Activated CD8-positive, alpha-beta T cell treated with anti-CD3 and anti-CD28 coated beads, Interleukin-2, amount 10 ng/mL, durations not matched to agents 7 days and 5 days (primary cell): ENCODE measurements at regions not wholly inside any gene's neighbourhood (a gene's known extent, or its start where the extent isn't known, plus 50 kb on each side); places are given as distances from the start of the nearest gene placed in this dataset.
A peak's percentile ranks its signal among the peaks of the same experiment; 100 is the strongest.

Experiments used
- ATAC-seq: fragments of 150-1000 bp; cut with Tn5 transposase; one replicate; pipeline ENCODE4 v1.10.0; 2021; ENCODE audit warnings: moderate library complexity
- CTCF ChIA-PET: fragments of 350-600 bp; sonication (Branson Sonifier 250); formaldehyde crosslinking; loops from one replicate; lab custom pipeline; 2021; ENCODE audit warnings: antibody characterized with exemption; lab: Charles Lee
- POLR2A ChIA-PET: fragments of 350-600 bp; sonication (Branson Sonifier 250); formaldehyde crosslinking; loops from one replicate; lab custom pipeline; 2021; ENCODE audit warnings: antibody characterized with exemption; lab: Charles Lee
- DNase-seq: peaks from one replicate; pipeline ENCODE4 v3.0.0-alpha.2; 2020
- H3K27ac Mint-ChIP-seq: one replicate; pipeline ENCODE4 v1.8.0; 2021; ENCODE audit warnings: mild to moderate bottlenecking, mixed read lengths
- H3K27me3 Mint-ChIP-seq: one replicate; pipeline ENCODE4 v1.8.0; 2021; ENCODE audit warnings: low read depth, mixed read lengths
- H3K36me3 Mint-ChIP-seq: one replicate; pipeline ENCODE4 v1.8.0; 2021; ENCODE audit warnings: low read depth, mixed read lengths
- H3K4me1 Mint-ChIP-seq: one replicate; pipeline ENCODE4 v1.8.0; 2021; ENCODE audit warnings: low read depth, mixed read lengths
- H3K4me3 Mint-ChIP-seq: one replicate; pipeline ENCODE4 v1.8.0; 2021; ENCODE audit warnings: mild to moderate bottlenecking, mixed read lengths
- H3K9me3 Mint-ChIP-seq: one replicate; pipeline ENCODE4 v1.8.0; 2022; ENCODE audit warnings: mixed read lengths; ENCODE audit not compliant: insufficient read depth

DNA sequence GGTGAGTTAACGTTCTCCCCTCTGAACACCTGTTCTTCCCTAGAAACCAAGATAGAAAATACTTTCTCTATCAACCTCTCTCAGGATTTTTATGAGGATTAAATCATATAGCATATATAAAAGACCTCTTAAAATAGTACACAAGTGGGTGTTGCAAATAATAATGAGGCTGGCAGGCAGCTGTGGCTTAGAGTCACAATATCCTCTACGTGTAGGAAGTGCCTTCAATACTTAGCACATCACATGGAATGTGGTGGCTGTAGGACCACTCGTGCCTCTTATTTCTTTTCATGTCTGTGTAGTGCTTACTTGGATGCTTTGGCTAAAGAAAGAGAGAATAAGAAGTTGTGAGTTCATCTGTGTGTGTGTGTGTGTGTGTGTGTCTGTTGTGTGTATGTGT lies 96.3 kb downstream of the PRLHR start:
- DNase-seq (no peak), ATAC-seq (no peak)
- Mint-ChIP-seq H3K4me1 (peaks cover 3% of the 10 kb centered on the region), H3K27ac (no peak overlapping the region), H3K9me3 (no peaks in the 10 kb centered on the region), H3K27me3 (peaks cover 28% of the 10 kb centered on the region), H3K36me3 (no peaks in the 10 kb centered on the region), H3K4me3 (no peak overlapping the region)
- CTCF ChIA-PET: no interaction called here
- POLR2A ChIA-PET: no interaction called here

DNA sequence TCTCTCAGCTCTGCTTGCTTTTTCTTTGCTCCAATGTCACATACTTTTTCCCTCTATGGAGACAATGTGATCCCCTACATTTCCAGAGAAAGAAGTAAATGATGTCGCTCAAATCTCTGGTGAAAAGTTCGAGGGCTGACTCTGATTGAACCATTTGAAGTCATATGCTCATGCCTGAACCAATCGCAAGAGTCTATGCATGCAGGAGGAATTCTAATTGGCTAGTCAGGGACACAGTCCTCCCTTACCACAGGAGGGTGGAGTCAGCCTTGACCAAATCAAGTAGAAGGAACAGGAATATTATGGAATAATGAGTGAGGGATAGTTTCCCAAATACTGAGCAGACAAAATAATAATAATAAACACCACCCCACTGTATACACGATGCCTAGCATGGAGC lies 96.8 kb downstream of the PRLHR start:
- Mint-ChIP-seq H3K27me3 (peaks cover 30% of the 10 kb centered on the region), H3K9me3 (no peaks in the 10 kb centered on the region), H3K4me1 (no peaks in the 10 kb centered on the region), H3K4me3 (no peak overlapping the region), H3K27ac (no peak overlapping the region), H3K36me3 (no peaks in the 10 kb centered on the region)
- DNase-seq (no peak), ATAC-seq (no peak)
- CTCF ChIA-PET: no interaction called here
- POLR2A ChIA-PET: no interaction called here

DNA sequence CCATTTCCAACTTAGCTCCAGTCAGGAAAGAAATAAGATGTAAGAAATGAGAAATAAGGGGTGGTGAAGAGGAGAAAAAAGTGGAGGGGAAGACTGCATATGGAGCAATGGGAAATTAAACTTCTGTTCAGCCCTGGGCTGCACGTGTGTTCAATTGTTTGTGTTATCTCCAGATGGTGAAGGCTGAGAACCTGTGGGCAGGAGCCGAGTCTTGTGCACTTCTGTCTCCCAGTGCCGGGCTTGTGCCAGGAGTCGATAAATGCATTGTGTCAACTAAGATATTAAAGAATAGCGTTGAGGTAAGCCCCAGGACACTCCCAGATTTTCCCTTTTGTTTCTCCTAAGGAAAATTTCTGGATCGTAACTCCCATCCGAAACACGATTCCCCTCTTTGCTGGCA lies 98.2 kb downstream of the PRLHR start:
- DNase-seq: no peak
- Mint-ChIP-seq H3K27ac (no peak overlapping the region), H3K27me3 (peaks cover 29% of the 10 kb centered on the region), H3K36me3 (no peaks in the 10 kb centered on the region), H3K4me1 (no peaks in the 10 kb centered on the region), H3K4me3 (no peak overlapping the region), H3K9me3 (no peaks in the 10 kb centered on the region)
- ChIA-PET POLR2A (no interaction called here), CTCF (no interaction called here)
- ATAC-seq: no peak

DNA sequence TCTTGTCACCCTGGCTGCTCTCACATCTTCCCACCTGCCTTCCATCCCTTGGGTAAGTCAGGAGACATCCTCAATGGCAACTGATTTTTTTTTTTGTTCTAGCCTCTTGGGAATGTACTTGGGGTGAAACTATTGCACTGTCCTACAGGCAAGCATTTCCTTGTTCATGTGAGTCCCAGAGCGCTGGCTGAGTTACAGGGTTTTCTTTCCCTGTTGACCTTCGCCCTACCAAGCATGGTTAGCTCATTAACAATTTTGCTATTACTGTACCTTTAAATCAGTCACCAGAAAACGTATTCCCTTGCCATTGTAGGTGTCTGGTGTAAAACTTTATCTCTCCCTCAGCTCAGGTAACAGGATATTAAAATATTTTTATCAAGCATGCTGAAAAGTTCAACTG lies 98.9 kb downstream of the PRLHR start:
- DNase-seq (no peak), ATAC-seq (no peak)
- POLR2A ChIA-PET: no interaction called here
- Mint-ChIP-seq H3K27ac (no peak overlapping the region), H3K27me3 (peaks cover 27% of the 10 kb centered on the region), H3K4me1 (no peaks in the 10 kb centered on the region), H3K9me3 (no peaks in the 10 kb centered on the region), H3K4me3 (no peak overlapping the region), H3K36me3 (no peaks in the 10 kb centered on the region)
- CTCF ChIA-PET: no interaction called here

DNA sequence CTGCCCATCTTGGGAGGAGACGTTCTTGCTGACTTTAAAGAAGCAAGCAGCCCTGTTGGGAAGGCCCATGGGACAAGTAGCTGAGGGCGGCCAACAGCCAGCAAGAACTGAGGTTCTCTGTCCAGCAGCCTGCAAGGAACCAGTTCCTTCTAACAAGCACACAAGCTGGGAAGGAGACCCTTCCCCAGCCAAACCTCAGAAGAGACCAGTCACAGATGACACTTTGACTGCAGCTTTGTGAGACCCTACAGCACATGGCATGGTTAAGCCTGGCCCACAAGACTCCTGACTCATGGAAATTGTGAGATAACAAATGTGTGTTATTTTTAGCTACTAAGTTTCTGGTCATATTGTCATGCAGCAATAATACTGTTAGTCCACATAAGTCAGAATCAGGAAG lies 99.9 kb downstream of the PRLHR start:
- no peak for ATAC-seq
- peaks cover 24% of the 10 kb centered on the region for H3K27me3 Mint-ChIP-seq
- ChIA-PET POLR2A (no interaction called here), CTCF (no interaction called here)
- H3K4me1 Mint-ChIP-seq: no peaks in the 10 kb centered on the region
- DNase-seq: no peak
- H3K36me3 Mint-ChIP-seq: no peaks in the 10 kb centered on the region
- H3K27ac Mint-ChIP-seq: no peak overlapping the region
- H3K9me3 Mint-ChIP-seq: no peaks in the 10 kb centered on the region
- H3K4me3 Mint-ChIP-seq: no peak overlapping the region

DNA sequence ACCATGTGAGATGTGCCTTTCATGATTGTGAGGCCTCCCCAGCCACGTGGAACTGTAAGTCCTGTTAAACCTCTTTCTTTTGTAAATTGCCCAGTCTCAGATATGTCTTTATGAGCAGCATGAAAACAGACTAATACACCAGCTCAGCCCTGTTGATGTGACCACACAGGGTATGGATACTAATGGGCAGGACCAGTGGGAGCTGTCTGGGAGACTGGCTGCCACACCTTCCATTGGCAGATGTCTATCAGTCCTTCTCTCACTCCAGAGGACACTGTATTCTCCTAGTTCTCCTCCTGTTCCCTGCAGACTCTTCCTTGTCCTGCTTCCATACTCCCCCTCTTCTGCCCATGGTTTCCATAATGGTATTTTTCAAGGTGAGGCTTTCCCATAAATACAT lies 104.4 kb downstream of the PRLHR start:
- peaks cover 9% of the 10 kb centered on the region for H3K27me3 Mint-ChIP-seq
- no peak for ATAC-seq
- CTCF ChIA-PET: no interaction called here
- H3K9me3 Mint-ChIP-seq: no peaks in the 10 kb centered on the region
- no peaks in the 10 kb centered on the region for H3K36me3 Mint-ChIP-seq
- no peak overlapping the region for H3K27ac Mint-ChIP-seq
- no peak overlapping the region for H3K4me3 Mint-ChIP-seq
- POLR2A ChIA-PET: no interaction called here
- no peaks in the 10 kb centered on the region for H3K4me1 Mint-ChIP-seq
- DNase-seq: no peak

DNA sequence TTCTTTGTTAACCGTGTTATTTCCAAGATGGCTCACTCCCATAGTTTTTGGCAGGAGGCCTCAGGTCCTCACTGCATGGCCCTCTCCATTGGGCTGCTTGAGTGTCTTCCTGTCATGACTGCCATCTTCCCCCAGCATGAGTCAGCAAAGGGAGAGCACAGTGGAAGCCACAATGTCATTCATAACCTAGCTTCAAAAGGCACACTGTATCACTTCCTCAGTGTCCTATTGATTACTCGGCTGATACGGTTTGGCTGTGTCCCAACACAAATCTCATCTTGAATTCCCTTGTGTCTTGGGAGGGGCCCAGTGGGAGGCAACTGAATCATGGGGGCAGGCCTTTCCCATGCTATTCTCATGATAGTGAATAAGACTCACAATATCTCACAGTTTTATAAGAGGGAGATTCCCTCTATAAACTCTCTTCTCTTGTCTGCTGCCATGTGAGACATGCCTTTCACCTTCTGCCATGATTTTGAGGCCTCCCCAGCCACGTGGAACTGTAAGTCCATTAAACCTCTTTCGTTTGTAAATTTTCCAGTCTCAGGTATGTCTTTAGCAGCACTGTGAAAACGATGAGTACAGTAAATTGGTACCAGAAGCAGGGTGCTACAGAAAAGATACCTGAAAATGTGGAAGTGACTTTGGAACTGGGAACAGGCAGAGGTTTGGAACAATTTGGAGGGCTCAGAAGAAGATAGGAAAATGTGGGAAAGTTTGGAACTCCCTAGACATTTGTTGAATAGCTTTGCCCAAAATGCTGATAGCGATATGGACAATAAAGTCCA lies 106.5 kb downstream of the PRLHR start:
- no peak overlapping the region for H3K4me3 Mint-ChIP-seq
- POLR2A ChIA-PET: no interaction called here
- no peak for ATAC-seq
- CTCF ChIA-PET: no interaction called here
- no peaks in the 10 kb centered on the region for H3K36me3 Mint-ChIP-seq
- no peaks in the 10 kb centered on the region for H3K9me3 Mint-ChIP-seq
- H3K4me1 Mint-ChIP-seq: no peaks in the 10 kb centered on the region
- no peak for DNase-seq
- peaks cover 7% of the 10 kb centered on the region for H3K27me3 Mint-ChIP-seq
- H3K27ac Mint-ChIP-seq: peak overlapping the region; percentile 8

DNA sequence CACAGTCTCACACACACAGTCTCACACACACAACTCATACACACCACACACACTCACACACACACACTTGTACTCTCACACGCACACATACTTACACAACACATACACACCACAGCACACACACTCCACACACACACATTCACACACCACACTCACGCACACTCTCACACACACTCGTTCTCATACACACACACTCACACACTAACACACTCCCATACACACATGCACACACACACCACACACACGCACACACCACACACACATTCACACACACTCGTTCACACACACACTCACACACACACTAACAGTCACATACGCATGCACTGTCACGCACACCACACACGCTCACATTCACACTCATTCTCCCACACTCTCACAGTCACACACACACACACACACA lies 109.8 kb downstream of the PRLHR start:
- ChIA-PET CTCF (no interaction called here), POLR2A (no interaction called here)
- H3K27ac Mint-ChIP-seq: no peak overlapping the region
- no peaks in the 10 kb centered on the region for H3K9me3 Mint-ChIP-seq
- no peak for ATAC-seq
- no peaks in the 10 kb centered on the region for H3K36me3 Mint-ChIP-seq
- peaks cover 6% of the 10 kb centered on the region for H3K27me3 Mint-ChIP-seq
- no peak overlapping the region for H3K4me3 Mint-ChIP-seq
- no peak for DNase-seq
- no peaks in the 10 kb centered on the region for H3K4me1 Mint-ChIP-seq

DNA sequence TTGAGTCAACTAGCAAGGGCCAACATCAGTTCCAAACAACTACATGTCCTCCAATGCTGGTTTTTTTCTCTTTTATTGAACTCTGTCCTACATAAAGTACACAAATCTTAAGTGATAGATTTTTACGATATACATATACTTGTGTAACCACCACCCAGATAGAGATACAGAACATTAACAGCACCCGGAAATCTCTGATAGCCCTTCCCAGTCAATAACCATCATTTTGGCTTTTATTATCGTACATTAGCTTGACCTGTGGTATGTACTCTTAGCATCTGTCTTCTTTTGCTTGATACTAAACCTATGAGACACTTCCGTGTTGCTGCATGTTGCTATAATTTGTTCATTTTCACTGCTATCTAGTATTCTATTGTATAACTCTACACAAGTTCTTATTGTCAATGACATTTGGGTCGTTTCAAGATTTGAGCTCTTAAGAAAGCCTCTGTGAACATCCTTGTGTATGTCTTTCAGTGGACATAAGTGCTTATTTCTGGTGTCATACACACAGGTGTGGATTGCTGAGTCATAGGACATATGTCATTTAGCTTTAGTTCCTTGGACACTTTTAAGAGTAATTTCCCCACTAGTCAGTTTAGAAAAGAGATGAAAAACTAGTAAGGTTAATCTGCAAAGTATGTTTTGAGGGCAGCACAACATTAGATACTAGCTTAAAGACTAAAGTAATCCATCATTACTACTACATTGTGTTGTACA lies 111.1 kb downstream of the PRLHR start:
- Mint-ChIP-seq H3K9me3 (no peaks in the 10 kb centered on the region), H3K4me3 (no peak overlapping the region), H3K36me3 (no peaks in the 10 kb centered on the region), H3K27ac (no peak overlapping the region), H3K27me3 (peaks cover 6% of the 10 kb centered on the region), H3K4me1 (no peaks in the 10 kb centered on the region)
- POLR2A ChIA-PET: no interaction called here
- DNase-seq (no peak), ATAC-seq (no peak)
- CTCF ChIA-PET: no interaction called here

DNA sequence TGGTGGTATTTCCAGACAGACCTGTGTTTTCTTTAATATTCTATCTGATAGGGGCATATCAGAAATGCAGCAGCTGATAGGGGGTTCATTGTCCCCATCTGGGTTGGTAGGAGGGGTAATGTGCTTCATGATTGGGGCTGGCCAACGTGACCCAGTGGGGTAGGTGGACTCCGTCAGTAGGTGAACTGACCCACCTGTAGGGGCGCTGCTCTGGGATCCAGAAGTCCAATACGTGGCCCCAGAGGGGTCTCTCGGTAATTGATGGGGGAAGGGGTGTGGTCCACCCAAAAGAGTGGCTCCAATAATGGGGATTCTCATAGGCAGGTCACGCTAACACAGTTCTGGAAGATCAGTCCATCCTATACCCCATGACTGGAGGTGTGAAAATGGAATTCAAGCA lies 112.0 kb downstream of the PRLHR start:
- Mint-ChIP-seq H3K27me3 (peaks cover 6% of the 10 kb centered on the region), H3K4me3 (no peak overlapping the region), H3K4me1 (no peaks in the 10 kb centered on the region), H3K27ac (no peak overlapping the region), H3K9me3 (no peaks in the 10 kb centered on the region), H3K36me3 (no peaks in the 10 kb centered on the region)
- ATAC-seq (no peak), DNase-seq (no peak)
- POLR2A ChIA-PET: no interaction called here
- CTCF ChIA-PET: no interaction called here

DNA sequence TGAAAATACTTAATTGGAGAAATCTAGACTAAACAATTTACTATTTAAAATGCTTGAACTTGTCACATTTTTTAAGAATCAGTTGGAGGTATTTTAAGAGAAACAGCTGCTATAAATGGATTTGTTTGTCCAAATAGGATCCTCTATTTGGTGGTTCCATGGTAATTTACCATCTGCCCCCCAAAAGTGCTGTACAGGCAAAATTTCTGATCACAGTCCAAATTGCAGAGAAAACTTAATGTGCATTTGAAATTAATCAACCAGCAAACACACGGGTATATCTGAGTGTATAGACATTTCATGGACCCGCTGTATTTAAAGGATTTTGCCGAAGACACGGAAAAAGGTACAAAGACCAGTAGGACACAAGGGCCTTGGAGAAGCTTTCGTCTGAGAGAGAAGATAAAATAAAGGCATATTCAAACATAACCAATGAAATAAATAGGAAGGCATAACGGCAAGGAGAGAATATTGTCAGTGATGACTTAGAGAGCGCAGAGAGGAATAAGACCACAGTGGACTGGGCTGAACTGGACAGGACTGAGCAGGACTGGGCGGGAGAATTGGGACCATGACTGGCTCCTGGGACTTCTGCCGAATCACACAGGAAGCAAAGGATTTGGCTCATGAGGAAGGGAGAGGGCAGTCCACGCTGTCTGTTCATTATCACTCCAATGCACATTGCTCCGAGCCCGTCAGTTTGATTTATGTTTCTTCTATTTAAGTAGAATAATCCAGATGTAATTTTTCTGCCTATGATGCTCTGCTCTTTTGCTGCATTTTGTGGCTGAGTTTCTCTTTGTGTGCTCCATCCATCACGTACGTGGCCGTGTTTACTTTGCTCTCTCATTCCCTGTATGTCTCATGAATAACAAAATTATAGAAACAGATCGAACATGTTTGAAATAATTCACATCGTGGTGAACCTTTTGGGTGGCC lies 112.8 kb downstream of the PRLHR start:
- Mint-ChIP-seq H3K4me3 (no peak overlapping the region), H3K36me3 (no peaks in the 10 kb centered on the region), H3K9me3 (no peaks in the 10 kb centered on the region), H3K4me1 (no peaks in the 10 kb centered on the region), H3K27ac (no peak overlapping the region), H3K27me3 (peaks cover 6% of the 10 kb centered on the region)
- ChIA-PET POLR2A (no interaction called here), CTCF (no interaction called here)
- ATAC-seq: no peak
- no peak for DNase-seq

DNA sequence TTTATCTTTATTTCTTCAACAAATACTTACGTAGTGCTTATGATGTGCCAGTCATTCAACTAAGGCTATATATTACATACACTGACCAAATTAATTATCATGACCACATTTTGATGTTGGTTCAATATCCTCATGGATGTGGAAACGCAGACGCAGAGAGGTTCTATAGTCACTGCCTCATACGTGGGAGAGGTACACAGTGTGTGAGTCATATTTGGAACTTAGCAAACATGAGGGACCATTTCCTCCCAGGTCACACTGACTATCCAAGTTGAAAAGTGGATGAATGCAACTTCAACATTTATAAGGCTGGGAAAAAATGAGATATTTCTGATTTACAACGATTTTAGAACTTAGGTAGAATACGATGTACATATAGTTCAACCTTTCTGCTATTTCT lies 113.6 kb downstream of the PRLHR start:
- POLR2A ChIA-PET: no interaction called here
- no peak for ATAC-seq
- Mint-ChIP-seq H3K4me1 (no peaks in the 10 kb centered on the region), H3K27me3 (peaks cover 6% of the 10 kb centered on the region), H3K36me3 (no peaks in the 10 kb centered on the region), H3K4me3 (no peak overlapping the region), H3K27ac (no peak overlapping the region), H3K9me3 (no peaks in the 10 kb centered on the region)
- no peak for DNase-seq
- CTCF ChIA-PET: no interaction called here
